ENCODE measurements at regions not wholly inside any gene's neighbourhood (a gene's known extent, or its start where the extent isn't known, plus 50 kb on each side); places are given as distances from the start of the nearest gene placed in this dataset.

DNA sequence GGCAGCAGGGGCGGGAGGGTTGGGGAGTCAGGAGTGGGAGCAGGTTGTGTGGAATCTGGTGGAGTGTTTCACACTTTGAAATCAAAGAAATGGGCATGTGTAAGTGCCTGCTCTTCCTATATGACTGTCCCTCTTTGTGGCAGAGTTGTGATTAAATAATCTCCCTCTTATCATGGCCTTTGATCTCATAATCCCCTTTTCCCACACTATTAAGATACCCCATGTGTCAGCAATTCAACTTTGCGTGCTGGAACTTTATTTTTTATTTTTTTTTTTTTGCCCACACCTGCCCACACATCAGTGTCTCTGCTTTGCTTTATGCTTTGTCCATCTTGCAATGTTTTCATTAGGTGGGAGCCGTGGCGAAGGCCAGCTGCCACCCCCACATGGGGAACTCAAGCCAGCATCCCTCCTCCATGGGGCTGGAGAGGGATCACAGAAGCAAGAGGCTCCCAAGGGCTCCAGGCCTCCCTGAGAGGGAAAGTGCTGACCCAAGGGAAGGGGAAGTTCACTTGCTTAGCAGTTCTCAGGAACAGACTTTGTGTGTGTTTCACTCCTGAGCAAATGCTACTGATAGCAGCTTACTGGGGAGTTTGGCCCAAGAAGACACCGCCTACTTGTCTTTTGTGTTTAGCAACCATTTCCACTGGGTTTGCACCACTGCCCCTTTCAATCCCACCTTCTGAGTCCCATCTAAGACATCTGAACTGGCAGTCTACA lies 243.4 kb downstream of the BCL11A start:
- Histone ChIP-seq H2AFZ (no peak overlapping the region), H3F3A (ENCODE audit: insufficient read depth) (no peaks in the 10 kb centered on the region), H4K20me1 (ENCODE audit: insufficient read depth) (no peaks in the 10 kb centered on the region), H3K9me3 (ENCODE audit: low read depth) (no peaks in the 10 kb centered on the region), H3K27me3 (replicated peaks; ENCODE audit: insufficient read depth) (peaks cover 8% of the 10 kb centered on the region), H3K27ac (no peak overlapping the region), H3K4me2 (ENCODE audit: unreplicated experiment) (no peak overlapping the region), H3K9ac (no peak overlapping the region), H3K36me3 (ENCODE audit: low read depth) (no peaks in the 10 kb centered on the region), H3K4me3 (no peak overlapping the region), H3K4me1 (ENCODE audit: insufficient read depth) (no peaks in the 10 kb centered on the region), H3K9me2 (ENCODE audit: insufficient read depth) (no peaks in the 10 kb centered on the region), H3K79me2 (ENCODE audit: insufficient read depth) (no peaks in the 10 kb centered on the region)
- DNase-seq: no peak
- in situ Hi-C loops (cut with MboI): no loop called here
- WGBS, 2 experiments (ENCODE audit: low coverage in 1 of 2, low lambda C conversion rate in 2 of 2, missing lambda C conversion rate in 2 of 2): 46 to 57% methylated on average over 5 of the region's 5 CpGs
- TF ChIP-seq EZH2phosphoT487 (IDR thresholded peaks at IDR 0.05; ENCODE audit: insufficient read depth, low read depth) (no peak), EZH2 (IDR thresholded peaks at IDR 0.05; ENCODE audit: insufficient read depth, poor library complexity, severe bottlenecking) (no peak)

- Histone ChIP-seq H3K27me3 (replicated peaks; ENCODE audit: insufficient read depth) (peaks cover 8% of the 10 kb centered on the region), H3K4me2 (ENCODE audit: unreplicated experiment) (no peak overlapping the region), H3K9me2 (ENCODE audit: insufficient read depth) (no peaks in the 10 kb centered on the region), H3K9me3 (ENCODE audit: low read depth) (no peaks in the 10 kb centered on the region), H3K79me2 (ENCODE audit: insufficient read depth) (no peaks in the 10 kb centered on the region), H2AFZ (no peak overlapping the region), H3F3A (ENCODE audit: insufficient read depth) (no peaks in the 10 kb centered on the region), H4K20me1 (ENCODE audit: insufficient read depth) (no peaks in the 10 kb centered on the region), H3K27ac (no peak overlapping the region), H3K4me1 (ENCODE audit: insufficient read depth) (no peaks in the 10 kb centered on the region), H3K9ac (no peak overlapping the region), H3K4me3 (no peak overlapping the region), H3K36me3 (ENCODE audit: low read depth) (no peaks in the 10 kb centered on the region)
- in situ Hi-C loops (cut with MboI): no loop called here
- no peak for DNase-seq
- 3 to 5% methylated on average over 4 of the region's 4 CpGs for WGBS, 2 experiments (ENCODE audit: low coverage in 1 of 2, low lambda C conversion rate in 2 of 2, missing lambda C conversion rate in 2 of 2)
- TF ChIP-seq EZH2 (IDR thresholded peaks at IDR 0.05; ENCODE audit: insufficient read depth, poor library complexity, severe bottlenecking) (no peak), EZH2phosphoT487 (IDR thresholded peaks at IDR 0.05; ENCODE audit: insufficient read depth, low read depth) (no peak)
Measured at GRCh38 chr2:60309336-60309735, 244.1 kb downstream of the BCL11A start.

- DNase-seq: no peak
- no peaks in the 10 kb centered on the region for H3K4me1 ChIP-seq (ENCODE audit: insufficient read depth)
- H3F3A ChIP-seq (ENCODE audit: insufficient read depth): no peaks in the 10 kb centered on the region
- H2AFZ ChIP-seq: no peak overlapping the region
- H3K9me2 ChIP-seq (ENCODE audit: insufficient read depth): no peaks in the 10 kb centered on the region
- in situ Hi-C loops (cut with MboI): no loop called here
- H3K9me3 ChIP-seq (ENCODE audit: low read depth): no peaks in the 10 kb centered on the region
- TF ChIP-seq EZH2 (IDR thresholded peaks at IDR 0.05; ENCODE audit: insufficient read depth, poor library complexity, severe bottlenecking) (no peak), EZH2phosphoT487 (IDR thresholded peaks at IDR 0.05; ENCODE audit: insufficient read depth, low read depth) (no peak)
- no peak overlapping the region for H3K4me2 ChIP-seq (ENCODE audit: unreplicated experiment)
- no peak overlapping the region for H3K9ac ChIP-seq
- no peaks in the 10 kb centered on the region for H4K20me1 ChIP-seq (ENCODE audit: insufficient read depth)
- 23 to 36% methylated on average over 5 of the region's 5 CpGs for WGBS, 2 experiments (ENCODE audit: low coverage in 1 of 2, low lambda C conversion rate in 2 of 2, missing lambda C conversion rate in 2 of 2)
- peaks cover 8% of the 10 kb centered on the region for H3K27me3 ChIP-seq (replicated peaks; ENCODE audit: insufficient read depth)
- H3K4me3 ChIP-seq: no peak overlapping the region
- H3K79me2 ChIP-seq (ENCODE audit: insufficient read depth): no peaks in the 10 kb centered on the region
- no peaks in the 10 kb centered on the region for H3K36me3 ChIP-seq (ENCODE audit: low read depth)
- no peak overlapping the region for H3K27ac ChIP-seq
Measured at GRCh38 chr2:60306267-60306861, 247.1 kb downstream of the BCL11A start.

- no peaks in the 10 kb centered on the region for H3K36me3 ChIP-seq (ENCODE audit: low read depth)
- no peaks in the 10 kb centered on the region for H3F3A ChIP-seq (ENCODE audit: insufficient read depth)
- H3K9ac ChIP-seq: no peak overlapping the region
- H2AFZ ChIP-seq: no peak overlapping the region
- 80 to 85% methylated on average over 2 of the region's 2 CpGs for WGBS, 2 experiments (ENCODE audit: low coverage in 1 of 2, low lambda C conversion rate in 2 of 2, missing lambda C conversion rate in 2 of 2)
- peaks cover under 1% of the 10 kb centered on the region; the same call in 1 of the 2 replicates for H3K27me3 ChIP-seq (replicated peaks; ENCODE audit: insufficient read depth)
- no peaks in the 10 kb centered on the region for H3K79me2 ChIP-seq (ENCODE audit: insufficient read depth)
- TF ChIP-seq EZH2phosphoT487 (IDR thresholded peaks at IDR 0.05; ENCODE audit: insufficient read depth, low read depth) (no peak), EZH2 (IDR thresholded peaks at IDR 0.05; ENCODE audit: insufficient read depth, poor library complexity, severe bottlenecking) (no peak)
- no peaks in the 10 kb centered on the region for H3K4me1 ChIP-seq (ENCODE audit: insufficient read depth)
- H3K9me2 ChIP-seq (ENCODE audit: insufficient read depth): no peaks in the 10 kb centered on the region
- no peak for DNase-seq
- in situ Hi-C loops (cut with MboI): no loop called here
- no peak overlapping the region for H3K27ac ChIP-seq
- H3K9me3 ChIP-seq (ENCODE audit: low read depth): no peaks in the 10 kb centered on the region
- H3K4me3 ChIP-seq: no peak overlapping the region
- H3K4me2 ChIP-seq (ENCODE audit: unreplicated experiment): no peak overlapping the region
- no peaks in the 10 kb centered on the region for H4K20me1 ChIP-seq (ENCODE audit: insufficient read depth)
Measured at GRCh38 chr2:60303680-60304079, 249.8 kb downstream of the BCL11A start.

Data from GM23248 (cell line).